Transverse colon (tissue), 4 donors: ENCODE measurements at regions not wholly inside any gene's neighbourhood (a gene's known extent, or its start where the extent isn't known, plus 50 kb on each side); places are given as distances from the start of the nearest gene placed in this dataset.

ENCODE experiments used
- DNase-seq: peaks from one replicate; pipeline ENCODE4 v3.0.0-alpha.2; 2019
- H3K27ac ChIP-seq, 4 donors: fragments of 200-600 bp; sonication (generic); 2 replicates each; pipeline ENCODE4 v1.5.1; 2016 to 2018; ENCODE audit warnings: inconsistent platforms in 4 of 4
- H3K27me3 ChIP-seq: fragments of 200-600 bp; sonication (generic); 2 replicates; pipeline ENCODE4 v1.5.1; 2017; ENCODE audit warnings: inconsistent platforms
- H3K36me3 ChIP-seq, 4 donors: fragments of 200-600 bp; sonication (generic); 2 replicates each; pipeline ENCODE4 v1.5.1; 2017 to 2019; ENCODE audit warnings: inconsistent platforms in 4 of 4
- H3K4me1 ChIP-seq, 4 donors: fragments of 200-600 bp; sonication (generic); 2 replicates each; pipeline ENCODE4 v1.5.1; 2017 to 2020; ENCODE audit warnings: inconsistent platforms in 4 of 4
- H3K4me3 ChIP-seq, 4 donors: fragments of 200-600 bp; sonication (generic); 1 replicate in 1 of 4; 2 replicates in 3 of 4; pipeline versions ENCODE4 v1.5.1 to v1.6.1; 2017 to 2019; ENCODE audit warnings: inconsistent platforms in 4 of 4
- H3K9me3 ChIP-seq, 2 donors: fragments of 200-600 bp; sonication (generic); 2 replicates each; pipeline ENCODE4 v1.5.1; 2017 to 2019; ENCODE audit warnings: inconsistent platforms in 2 of 2
- CTCF ChIP-seq, 5 experiments: fragments of 200-600 bp in 3 of 5; fragments of 450-650 bp in 2 of 5; sonication (generic) in 3 of 5; IDR thresholded peaks; 1 replicate in 2 of 5; 2 replicates in 3 of 5; pipeline ENCODE4 v1.5.1; 2016 to 2017; ENCODE audit warnings: antibody characterized with exemption in 5 of 5, inconsistent platforms in 3 of 5, mild to moderate bottlenecking in 2 of 5, moderate library complexity in 1 of 5
- EP300 ChIP-seq: sonication (generic); formaldehyde crosslinking; IDR thresholded peaks from one replicate; pipeline ENCODE4 v1.6.1; 2017; ENCODE audit warnings: antibody characterized with exemption, low read depth
- POLR2A ChIP-seq: fragments of 450-650 bp; IDR thresholded peaks from one replicate; pipeline ENCODE4 v1.6.1; 2016; ENCODE audit warnings: antibody characterized with exemption, mild to moderate bottlenecking, moderate library complexity
- POLR2AphosphoS5 ChIP-seq, 3 donors: sonication (generic); formaldehyde crosslinking; IDR thresholded peaks; one replicate each; pipeline ENCODE4 v1.6.1; 2016; ENCODE audit warnings: antibody characterized with exemption in 3 of 3
- WGBS, 2 donors: methylation state at CpG; one replicate each; pipeline ENCODE4 v1.1.5; 2018; ENCODE audit warnings: low coverage in 1 of 2; 5-methylcytosine and 5-hydroxymethylcytosine counted together
- in situ Hi-C, 4 donors: fragments of 200-750 bp; cut with MboI; loops; one replicate each; pipeline versions ENCODE4 v1.15.0 to v1.15.1; 2017; ENCODE audit warnings: low sequenced_read_pairs in 3 of 4, low pct_ligation_motif_present in 1 of 4, low pct_unique_long_range_greater_than_20kb in 1 of 4
- intact Hi-C: fragments of 100-400 bp; cut with DNase I; formaldehyde crosslinking; loops from one replicate; pipeline ENCODE4 v1.15.1; 2023; ENCODE audit warnings: low total_unique reads

DNA sequence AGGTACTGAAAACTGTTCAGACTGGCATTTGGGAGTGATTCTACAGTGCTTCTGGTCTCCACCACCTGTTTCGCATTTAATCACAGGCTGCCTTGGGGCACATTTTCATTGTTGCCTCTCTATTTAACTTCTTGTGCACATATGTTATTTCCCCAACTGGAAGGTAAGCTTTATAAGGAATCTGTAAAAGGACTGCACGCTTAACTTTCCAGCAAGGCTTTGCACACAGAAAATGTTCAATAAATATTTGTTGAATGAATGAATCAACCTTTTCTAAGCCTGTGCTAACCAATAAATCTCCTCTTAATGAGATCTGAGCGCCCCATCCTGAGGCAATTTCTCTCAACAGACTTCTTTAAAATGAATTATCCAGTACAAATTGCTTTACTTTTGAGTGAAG is 84.3 kb upstream of the ARHGAP29 start:
- 82 to 87% methylated on average over 3 of the region's 3 CpGs for WGBS, 2 donors
- Histone ChIP-seq H3K27me3 (no peaks in the 10 kb centered on the region), H3K36me3 (no peaks in the 10 kb centered on the region), H3K4me1 (peaks cover 0 to 10% (median 2%) of the 10 kb centered on the region in 4 donors), H3K9me3 (no peaks in the 10 kb centered on the region), H3K27ac (no peak overlapping the region), H3K4me3 (no peak overlapping the region)
- in situ Hi-C loops (no loop called here), intact Hi-C loops (no loop called here)
- no peak for TF ChIP-seq POLR2AphosphoS5 (IDR thresholded peaks at IDR 0.05)
- no peak for TF ChIP-seq POLR2A
- no peak for TF ChIP-seq EP300
- TF ChIP-seq CTCF (IDR thresholded peaks at IDR 0.05) = no peak
- no peak for DNase-seq

- H3K27me3 ChIP-seq = no peaks in the 10 kb centered on the region
- intact Hi-C loops (no loop called here), in situ Hi-C loops (no loop called here)
- H3K36me3 ChIP-seq = no peaks in the 10 kb centered on the region
- DNase-seq = no peak
- no peaks in the 10 kb centered on the region for H3K9me3 ChIP-seq
- H3K4me1 ChIP-seq = peaks cover 0 to 13% (median 0%) of the 10 kb centered on the region in 4 donors
- H3K4me3 ChIP-seq = no peak overlapping the region
- WGBS, 2 donors = 75 to 82% methylated on average over 4 to 8 of the region's 8 CpGs
- no peak overlapping the region for H3K27ac ChIP-seq
- TF ChIP-seq CTCF (IDR thresholded peaks at IDR 0.05) (no peak), POLR2AphosphoS5 (IDR thresholded peaks at IDR 0.05) (no peak), POLR2A (no peak), EP300 (no peak)
Measured at GRCh38 chr1:94319319-94320102, 82.1 kb upstream of the ARHGAP29 start.

DNA sequence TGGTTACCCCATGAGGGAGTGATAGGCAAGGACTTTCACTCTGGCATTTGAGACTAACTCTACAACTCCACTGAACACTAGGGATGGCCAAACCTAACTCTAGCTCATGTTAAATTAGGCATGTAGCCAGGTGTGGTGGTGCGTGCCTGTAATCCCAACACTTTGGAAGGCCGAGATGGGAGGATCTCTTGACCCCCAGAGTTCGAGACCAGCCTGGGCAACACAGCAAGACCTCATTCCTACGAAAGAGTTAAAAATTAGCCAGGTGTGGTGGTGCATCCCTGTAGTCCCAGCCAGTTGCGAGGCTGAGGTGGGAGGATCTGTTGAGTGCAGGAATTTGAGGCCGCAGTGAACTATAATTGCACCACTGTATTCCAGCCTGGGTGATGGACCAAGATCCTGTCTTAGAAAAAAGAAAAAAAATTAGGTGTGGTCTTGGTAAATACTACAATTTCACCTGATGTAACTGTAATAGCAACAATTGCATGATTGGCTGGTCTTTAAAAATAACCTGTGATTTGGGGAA is 81.2 kb upstream of the ARHGAP29 start:
- H3K27ac ChIP-seq = no peak overlapping the region
- in situ Hi-C loops = no loop called here

More for the DNA sequence above, 81.2 kb upstream of the ARHGAP29 start:
- H3K4me3 ChIP-seq = no peak overlapping the region
- H3K36me3 ChIP-seq = no peaks in the 10 kb centered on the region
- peaks cover 0 to 10% (median 2%) of the 10 kb centered on the region in 4 donors for H3K4me1 ChIP-seq
- TF ChIP-seq EP300 (no peak), POLR2AphosphoS5 (IDR thresholded peaks at IDR 0.05) (no peak), POLR2A (no peak), CTCF (IDR thresholded peaks at IDR 0.05) (no peak)
- intact Hi-C loops = no loop called here
- no peak for DNase-seq
- no peaks in the 10 kb centered on the region for H3K9me3 ChIP-seq
- 78 to 80% methylated on average over 2 to 6 of the region's 6 CpGs for WGBS, 2 donors
- no peaks in the 10 kb centered on the region for H3K27me3 ChIP-seq
